Right lobe of liver (tissue), 4 donors: ENCODE measurements at regions not wholly inside any gene's neighbourhood (a gene's known extent, or its start where the extent isn't known, plus 50 kb on each side); places are given as distances from the start of the nearest gene placed in this dataset.

Experiments used
- CTCF ChIP-seq, 4 donors: fragments of 200-600 bp in 3 of 4; fragments of 450-650 bp in 1 of 4; IDR thresholded peaks; one replicate each; pipeline versions ENCODE4 v1.5.1 to v1.8.0; 2016 to 2022; ENCODE audit warnings: antibody characterized with exemption in 4 of 4, mild to moderate bottlenecking in 2 of 4
- POLR2A ChIP-seq: fragments of 450-650 bp; IDR thresholded peaks from one replicate; pipeline ENCODE4 v1.6.1; 2017; ENCODE audit warnings: antibody characterized with exemption, mild to moderate bottlenecking
- donor health status: DM: no; HTN: no; CAD: no.
- donor health status: DM: no; HTN: no; CAD: no.
- donor health status: DM: no; HTN: yes; CAD: no.

- no peak for TF ChIP-seq CTCF (IDR thresholded peaks at IDR 0.05)
- no peak for TF ChIP-seq POLR2A
These were observed 356.0 kb downstream of the DUSP6 start for GRCh38 chr12:88996200-88996788.
